Pancreas (tissue), 10 donors: ENCODE measurements at regions not wholly inside any gene's neighbourhood (a gene's known extent, or its start where the extent isn't known, plus 50 kb on each side); places are given as distances from the start of the nearest gene placed in this dataset.
"Not testable (repeated sequence)": the region's sequence is repeated elsewhere in the genome, so short reads cannot be mapped to it uniquely, and the experiment has no call there.

Source experiments
- ATAC-seq, 4 donors: fragments of 200-7000 bp; cut with Tn5 transposase; one replicate each; pipeline versions ENCODE4 v1.8.0 to v1.9.1; 2020; ENCODE audit warnings: mild to moderate bottlenecking in 4 of 4, moderate library complexity in 4 of 4
- DNase-seq, 6 donors: peaks; one replicate each; pipeline ENCODE4 v3.0.0-alpha.2; 2020
- FAIRE-seq: peaks from 2 replicates; lab custom pipeline; 2012; peaks lifted over from hg19 to GRCh38; lab: Jason Lieb, UNC
- H3K27ac ChIP-seq, 4 donors: fragments of 200-600 bp; sonication (generic); 1 replicate in 3 of 4; 2 replicates in 1 of 4; pipeline versions ENCODE4 v1.5.0 to v1.8.0; 2020
- H3K27me3 ChIP-seq, 4 donors: fragments of 200-600 bp; one replicate each; pipeline ENCODE4 v1.8.0; 2021
- H3K36me3 ChIP-seq, 3 donors: fragments of 200-600 bp; sonication (generic) in 1 of 3; one replicate each; pipeline versions ENCODE4 v1.5.0 to v1.8.0; 2020 to 2021
- H3K4me1 ChIP-seq, 3 donors: fragments of 200-600 bp; one replicate each; pipeline ENCODE4 v1.8.0; 2021
- H3K4me3 ChIP-seq, 4 donors: fragments of 200-600 bp; sonication (generic) in 2 of 4; one replicate each; pipeline versions ENCODE4 v1.5.0 to v1.8.0; 2020 to 2021
- H3K9me3 ChIP-seq, 4 donors: fragments of 200-600 bp; one replicate each; pipeline ENCODE4 v1.8.0; 2021
- CTCF ChIP-seq, 4 donors: fragments of 200-600 bp; sonication (generic) in 3 of 4; IDR thresholded peaks; one replicate each; pipeline versions ENCODE4 v1.5.0 to v1.8.0; 2021; ENCODE audit warnings: antibody characterized with exemption in 4 of 4
- WGBS, 2 donors: extraction: QIAGEN DNeasy Blood & Tissue Kit; methylation state at CpG; one replicate each; pipeline ENCODE4 v1.1.7; 2013; 5-methylcytosine and 5-hydroxymethylcytosine counted together
- intact Hi-C, 3 donors: fragments of 100-400 bp; cut with DNase I; formaldehyde crosslinking; loops; one replicate each; pipeline versions ENCODE4 v1.11.1 to v1.14.2; 2022
- donor health status: healthy with polysubstance abuse.
- donor health status: DM: no; HTN: no; CAD: no; lungs with moderate emphysema.
- donor health status: DM: no; HTN: no; CAD: no.
- donor health status: control.
- donor health status: control.
- donor health status: Bipolar disorder and iron deficiency.
- donor health status: DM: yes; HTN: yes; CAD: no.
- donor health status: DM: no; HTN: no; CAD: no.
- donor health status: DM: no; HTN: no; CAD: no.
- donor health status: DM: yes; HTN: yes; CAD: no.

GRCh38 chr21:39073717-39074116 is 109.5 kb downstream of the PSMG1 start:
- H3K4me3 ChIP-seq: no peak overlapping the region
- ATAC-seq (no peak), DNase-seq (no peak), FAIRE-seq (no peak)
- H3K36me3 ChIP-seq: no peaks in the 10 kb centered on the region
- WGBS, 2 donors: 73 to 74% methylated on average over 4 of the region's 4 CpGs
- intact Hi-C loops: no loop called here
- H3K27ac ChIP-seq: no peak overlapping the region
- no peaks in the 10 kb centered on the region for H3K9me3 ChIP-seq
- no peaks in the 10 kb centered on the region for H3K4me1 ChIP-seq
- H3K27me3 ChIP-seq: no peaks in the 10 kb centered on the region
- no peak for TF ChIP-seq CTCF (IDR thresholded peaks at IDR 0.05)

DNA sequence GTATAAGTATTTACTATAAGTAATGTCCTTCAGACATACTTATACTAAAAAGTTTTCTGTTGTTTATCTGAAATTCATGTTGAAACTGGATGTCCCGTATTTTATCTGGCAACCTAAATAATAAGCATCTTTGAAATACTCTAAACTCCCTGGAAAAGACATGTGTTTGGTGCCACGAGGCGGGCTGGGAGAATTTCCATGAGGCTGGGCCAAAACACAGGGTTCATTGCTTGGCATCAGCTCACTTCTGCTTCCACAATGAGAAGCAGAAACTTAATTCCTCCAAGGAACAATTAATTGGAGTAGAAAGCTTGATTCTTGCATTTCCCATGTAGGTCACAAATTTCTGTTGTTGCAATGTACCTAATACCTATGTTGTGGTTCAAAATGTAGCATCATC is 110.2 kb downstream of the PSMG1 start:
- H3K27ac ChIP-seq: no peak overlapping the region
- intact Hi-C loops: no loop called here
- H3K4me1 ChIP-seq: no peaks in the 10 kb centered on the region
- H3K9me3 ChIP-seq: no peaks in the 10 kb centered on the region
- DNase-seq (no peak), FAIRE-seq (no peak), ATAC-seq (no peak)
- no peaks in the 10 kb centered on the region for H3K27me3 ChIP-seq
- H3K36me3 ChIP-seq: no peaks in the 10 kb centered on the region
- no peak overlapping the region for H3K4me3 ChIP-seq
- TF ChIP-seq CTCF (IDR thresholded peaks at IDR 0.05): no peak
- 71 to 78% methylated on average over 3 of the region's 3 CpGs for WGBS, 2 donors

- Histone ChIP-seq H3K27me3 (no peaks in the 10 kb centered on the region), H3K27ac (no peak overlapping the region), H3K4me3 (no peak overlapping the region), H3K36me3 (no peaks in the 10 kb centered on the region), H3K9me3 (no peaks in the 10 kb centered on the region), H3K4me1 (no peaks in the 10 kb centered on the region)
- ATAC-seq (no peak), DNase-seq (no peak), FAIRE-seq (no peak)
- WGBS, 2 donors: 78 to 87% methylated on average over 2 of the region's 2 CpGs
- intact Hi-C loops: no loop called here
- TF ChIP-seq CTCF (IDR thresholded peaks at IDR 0.05): no peak
These were observed 110.8 kb downstream of the PSMG1 start for GRCh38 chr21:39072468-39072867.

GRCh38 chr21:39071623-39072214 is 111.5 kb downstream of the PSMG1 start:
- no peak overlapping the region for H3K27ac ChIP-seq
- DNase-seq (no peak), FAIRE-seq (no peak), ATAC-seq (peak in 1 of 4 donors; percentile 14)
- H3K27me3 ChIP-seq: no peaks in the 10 kb centered on the region
- intact Hi-C loops: no loop called here
- TF ChIP-seq CTCF (IDR thresholded peaks at IDR 0.05): no peak
- H3K4me1 ChIP-seq: no peaks in the 10 kb centered on the region
- WGBS, 2 donors: 35 to 39% methylated on average over 4 of the region's 4 CpGs
- H3K4me3 ChIP-seq: no peak overlapping the region
- no peaks in the 10 kb centered on the region for H3K36me3 ChIP-seq
- H3K9me3 ChIP-seq: no peaks in the 10 kb centered on the region

GRCh38 chr21:39069856-39070255 is 113.4 kb downstream of the PSMG1 start:
- FAIRE-seq, H3K9me3 ChIP-seq, ATAC-seq, H3K36me3 ChIP-seq, H3K27ac ChIP-seq, intact Hi-C loops, H3K4me1 ChIP-seq, DNase-seq, H3K4me3 ChIP-seq, H3K27me3 ChIP-seq: not testable (repeated sequence)
- 79 to 96% methylated on average over 3 of the region's 3 CpGs for WGBS, 2 donors
